Activated CD4-positive, CD25-positive, alpha-beta regulatory T cell treated with anti-CD3 and anti-CD28 coated beads, Interleukin-2, amount 50 U/mL, for 24 hours (primary cell): ENCODE measurements at regions not wholly inside any gene's neighbourhood (a gene's known extent, or its start where the extent isn't known, plus 50 kb on each side); places are given as distances from the start of the nearest gene placed in this dataset.

Experiments
- ATAC-seq, 2 donors: fragments of 150-1000 bp; cut with Tn5 transposase; one replicate each; pipeline ENCODE4 v1.10.0; 2021; ENCODE audit warnings: mild to moderate bottlenecking in 1 of 2, moderate library complexity in 1 of 2

DNA sequence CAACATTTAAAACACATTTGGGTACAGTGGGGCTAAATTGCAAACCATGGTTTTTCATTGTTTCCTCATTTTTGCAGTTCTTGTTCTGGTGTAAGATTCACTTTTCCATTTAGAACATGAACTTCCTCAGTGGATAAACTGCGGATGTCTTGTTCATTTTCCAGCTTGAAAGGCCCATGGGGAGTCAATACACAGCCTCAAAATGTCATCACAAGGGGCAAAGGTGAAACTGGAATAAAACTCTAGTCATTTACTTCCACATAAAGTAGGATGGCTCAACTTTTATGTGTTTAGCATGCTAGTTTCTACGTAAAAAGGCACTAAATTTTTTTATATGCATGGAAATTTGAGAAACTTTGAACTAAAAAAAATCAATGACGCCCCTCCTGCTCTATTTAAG, 718.8 kb downstream of the TLR4 start:
- ATAC-seq = no peak

DNA sequence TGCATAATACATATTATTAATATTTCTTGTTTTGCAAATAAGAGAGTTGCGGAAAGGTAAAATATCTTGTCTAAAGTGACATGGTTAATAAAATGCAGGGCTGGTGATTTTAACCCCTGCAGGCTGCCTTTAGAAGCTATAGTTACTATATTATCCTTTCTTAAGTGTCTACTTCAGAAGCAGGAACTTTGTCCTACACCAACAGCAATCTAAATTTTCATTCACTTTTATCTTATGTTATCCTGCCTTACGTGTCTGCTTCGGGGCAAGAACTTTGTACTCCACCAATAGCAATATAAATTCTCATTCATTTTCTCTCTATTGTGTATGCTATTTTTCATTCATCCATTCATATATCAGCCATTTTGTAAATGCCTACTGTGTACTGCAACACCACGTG, 719.5 kb downstream of the TLR4 start:
- ATAC-seq = no peak

DNA sequence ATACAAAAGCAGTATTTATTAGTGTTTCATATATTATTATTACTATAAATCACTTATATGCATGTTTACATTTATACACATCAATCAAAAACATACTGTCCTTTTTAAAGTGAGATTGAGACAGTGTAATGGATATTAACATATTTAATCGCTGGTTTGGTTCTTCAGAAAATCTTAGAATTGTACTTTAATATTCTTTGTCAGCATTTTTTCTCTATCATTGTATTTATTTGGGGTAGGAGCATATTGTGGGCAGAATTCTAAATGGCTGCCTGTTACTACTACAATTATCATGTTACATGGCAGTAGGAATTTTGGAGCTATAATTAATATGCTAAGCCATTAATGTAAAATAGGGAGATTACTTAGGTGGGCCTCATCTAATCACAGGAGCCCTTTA, 722.6 kb downstream of the TLR4 start:
- ATAC-seq = no peak

DNA sequence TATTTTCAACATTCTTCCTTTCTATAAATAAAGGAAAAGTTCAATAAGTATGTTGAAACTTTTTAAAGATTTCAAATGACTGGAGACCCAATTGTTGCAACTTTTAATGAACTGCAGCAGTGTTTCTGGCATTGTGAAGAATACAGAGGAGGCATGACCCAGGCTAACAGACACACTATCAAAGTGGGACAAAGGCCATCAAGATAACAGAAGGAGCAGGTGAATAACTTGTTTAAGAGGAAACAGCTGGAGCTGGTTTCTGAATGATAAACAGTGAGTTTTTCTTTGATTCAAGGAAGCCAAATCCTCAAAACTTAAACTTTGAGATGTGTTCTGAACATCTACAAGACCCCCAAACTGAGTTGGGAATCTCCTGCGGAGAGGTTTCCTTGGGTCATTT, 734.6 kb downstream of the TLR4 start:
- ATAC-seq = no peak

DNA sequence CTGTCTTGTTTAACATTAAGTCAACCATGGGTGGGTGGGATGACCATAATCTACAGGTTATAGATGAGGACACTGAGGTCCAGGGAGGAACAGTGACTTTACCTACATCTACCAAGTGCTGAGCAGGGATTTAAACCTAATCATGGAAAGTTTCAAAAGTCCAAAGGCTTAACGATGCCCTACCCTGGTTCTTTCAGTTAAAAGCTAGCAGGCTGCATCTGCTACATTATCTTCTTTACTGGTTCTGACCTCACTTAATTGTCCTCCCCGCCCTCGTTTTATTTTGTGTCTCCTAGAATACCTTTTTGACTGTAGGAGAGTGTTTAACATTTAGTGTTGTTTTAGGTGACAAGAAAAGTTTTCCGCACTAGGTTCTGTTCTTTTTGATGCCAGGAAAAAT, 735.2 kb downstream of the TLR4 start:
- no peak for ATAC-seq

DNA sequence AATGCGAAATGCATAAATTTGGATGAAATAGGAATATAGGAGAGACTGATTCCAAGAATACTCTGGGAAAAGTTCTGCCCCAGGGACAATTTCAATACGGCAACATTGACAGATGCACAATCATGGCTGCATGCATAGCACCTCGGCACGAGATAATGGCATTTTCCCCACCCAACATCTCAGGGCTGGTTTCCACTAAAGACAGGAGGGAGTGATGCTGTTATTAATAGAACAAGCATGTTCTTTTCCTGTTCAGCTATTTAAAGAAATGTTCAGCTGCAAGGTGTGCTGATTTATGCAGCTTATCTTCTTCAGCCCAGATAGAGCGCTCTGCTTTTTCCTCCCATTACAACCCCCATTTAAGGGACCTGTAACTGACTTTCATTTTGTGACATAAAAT, 740.2 kb downstream of the TLR4 start:
- ATAC-seq = no peak

DNA sequence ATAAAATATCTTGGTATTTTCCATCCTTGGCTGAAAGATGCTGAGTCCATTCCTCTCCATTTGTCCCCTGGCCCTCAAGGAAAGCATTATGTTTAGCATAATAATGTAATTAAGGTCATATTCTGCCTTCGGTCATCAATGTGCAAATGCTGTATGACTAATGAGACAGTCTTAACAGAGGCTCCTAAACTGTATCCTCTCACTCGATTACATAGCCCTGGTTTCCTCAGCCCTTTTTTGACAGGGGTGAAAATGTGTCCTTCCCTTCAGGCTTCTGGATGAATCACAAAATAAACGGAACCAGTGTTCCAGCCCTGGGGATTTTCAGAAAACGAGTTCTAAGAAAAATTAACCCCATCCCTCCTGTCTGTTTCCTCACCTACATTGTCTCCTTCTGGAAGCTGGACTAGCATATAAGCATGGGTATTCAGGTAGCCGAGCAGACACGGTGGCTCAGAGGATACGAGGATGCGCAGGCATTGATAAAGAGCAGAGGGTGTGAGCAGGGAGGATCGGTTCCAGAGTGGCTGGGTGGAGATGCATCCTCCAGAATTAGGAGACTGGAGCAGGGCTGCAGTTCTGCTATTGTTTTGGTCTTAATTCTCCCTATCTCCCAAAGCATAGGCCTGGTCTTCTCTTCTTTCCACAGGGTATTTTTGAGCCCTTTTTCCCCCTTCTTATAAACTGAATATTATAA, 742.9 kb downstream of the TLR4 start:
- no peak for ATAC-seq

DNA sequence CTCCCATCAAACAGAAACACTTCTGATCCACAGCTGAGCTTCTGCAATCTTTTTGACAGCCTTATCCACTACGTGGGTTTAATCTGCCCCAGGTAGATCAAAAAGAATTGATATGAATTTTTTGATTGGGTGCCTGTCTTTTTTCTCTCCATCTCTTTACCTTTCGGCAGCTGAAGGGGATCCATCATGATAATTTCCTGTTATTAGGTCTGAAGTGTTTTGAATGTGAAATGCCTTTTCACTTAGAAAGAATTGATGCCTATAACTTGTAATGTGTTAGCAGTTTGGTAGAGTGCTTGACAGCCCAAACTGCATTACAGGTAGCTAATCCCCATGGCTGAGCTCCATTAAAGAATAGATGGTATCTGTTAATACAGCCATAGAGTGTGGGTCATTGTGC, 745.4 kb downstream of the TLR4 start:
- ATAC-seq = no peak

DNA sequence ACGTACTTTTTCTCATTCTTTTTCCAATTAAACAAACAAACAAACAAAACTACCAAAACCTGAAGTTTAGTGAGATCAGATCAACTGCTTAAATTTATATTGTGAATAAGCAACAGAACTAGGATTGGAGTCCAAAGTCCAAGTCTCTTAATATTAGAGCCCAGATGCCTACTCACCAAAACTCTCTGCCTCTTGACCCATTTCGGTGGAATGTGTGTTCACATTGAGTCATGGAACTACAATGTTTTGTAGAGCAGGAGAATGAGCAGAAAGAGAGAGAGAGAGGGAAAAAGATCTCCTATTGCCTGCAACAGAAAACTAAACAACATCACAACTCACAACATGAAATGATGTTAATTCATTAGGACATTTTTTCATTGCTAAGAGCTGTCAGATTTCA, 751.1 kb downstream of the TLR4 start:
- no peak for ATAC-seq

DNA sequence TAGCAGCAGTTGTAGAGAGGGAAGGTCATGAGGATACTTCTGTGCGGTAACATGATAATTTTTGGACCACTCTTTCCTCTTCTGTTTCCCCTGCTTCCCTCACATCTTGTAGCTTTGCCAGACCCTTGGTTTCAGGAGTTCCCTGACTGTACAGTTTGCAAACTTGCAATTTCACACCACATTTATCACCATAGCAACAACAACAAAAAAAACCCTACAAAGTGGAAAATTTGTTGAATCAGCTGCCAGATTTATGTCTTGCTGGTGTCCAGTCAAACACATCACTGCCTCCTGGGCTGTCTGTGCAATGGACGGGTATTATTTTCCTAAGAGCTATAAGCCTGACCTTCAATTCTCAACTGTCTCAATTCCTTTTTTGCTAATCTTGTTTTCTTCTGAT, 751.6 kb downstream of the TLR4 start:
- ATAC-seq = no peak

DNA sequence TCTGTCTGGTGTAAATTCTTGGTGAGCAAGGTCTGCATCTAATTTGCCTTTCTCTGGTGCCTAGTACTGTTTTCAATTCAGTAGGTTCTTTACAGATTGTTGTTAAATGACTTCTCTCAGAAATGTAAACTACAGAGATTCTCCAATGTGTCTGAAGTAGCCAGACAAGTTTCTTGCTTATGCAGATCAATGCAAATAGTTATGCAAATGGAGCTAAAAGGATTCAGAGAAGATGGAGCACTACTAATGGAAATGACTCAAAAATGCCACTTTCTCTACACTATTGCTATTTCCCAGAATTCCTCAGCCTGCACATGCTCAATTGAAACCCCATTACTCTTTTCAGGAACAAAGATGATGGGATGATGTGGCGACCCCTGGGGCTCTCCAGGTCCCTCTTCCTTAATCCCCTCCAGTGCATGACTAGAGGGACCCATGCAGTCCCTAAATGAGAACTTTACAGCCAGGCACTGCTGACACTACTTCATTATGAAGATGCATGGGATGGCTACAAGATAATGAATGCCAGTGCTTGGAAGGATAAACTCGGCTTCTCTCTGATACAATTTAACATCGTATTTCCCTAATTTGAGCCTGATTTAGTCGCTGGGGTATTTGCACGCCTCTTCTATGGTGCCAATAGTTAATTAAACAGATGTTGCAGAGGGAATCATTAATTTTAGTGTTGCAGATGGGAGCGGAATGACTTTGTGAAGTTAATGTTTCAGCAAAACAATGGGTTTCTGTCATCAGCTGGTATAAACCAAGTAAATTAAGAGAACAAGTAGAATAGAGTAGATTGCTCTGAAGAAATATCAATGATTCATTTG, 753.2 kb downstream of the TLR4 start:
- no peak for ATAC-seq

DNA sequence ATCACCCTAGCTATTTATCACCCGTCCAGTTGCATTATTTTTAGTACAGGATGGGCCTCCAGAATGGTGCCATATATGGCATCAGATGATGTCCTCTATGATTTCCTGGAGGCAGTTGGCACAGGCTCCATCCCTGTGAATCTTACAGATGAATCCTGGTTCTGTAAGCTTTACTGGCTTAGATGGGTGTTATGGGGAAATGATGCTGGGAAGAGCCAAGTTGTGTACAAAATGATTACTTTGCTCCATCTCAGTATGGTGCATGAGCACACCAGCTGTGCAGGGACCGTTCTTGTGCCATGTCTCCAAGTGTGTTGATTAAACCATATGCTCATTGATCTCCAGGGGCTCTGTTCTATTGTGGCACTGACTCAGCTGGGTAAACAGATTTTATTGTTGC, 755.7 kb downstream of the TLR4 start:
- ATAC-seq = no peak

DNA sequence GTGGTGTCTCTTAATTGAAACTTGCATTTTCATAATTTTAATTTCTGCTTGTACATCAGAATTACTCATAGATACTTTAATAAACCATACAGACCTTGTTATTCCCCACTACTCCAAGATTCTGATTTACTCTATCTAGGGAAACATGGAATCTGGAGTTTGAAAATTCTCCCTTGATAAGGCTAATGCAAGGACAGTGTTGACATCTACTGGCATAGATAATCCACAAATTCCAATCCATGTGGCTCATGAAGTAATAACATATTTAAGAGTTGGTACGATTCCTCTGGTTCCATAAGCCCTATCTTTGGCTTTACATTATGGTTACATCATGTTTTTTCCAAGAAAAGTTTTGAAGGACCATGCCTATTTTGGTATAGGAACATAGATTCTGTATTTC, 759.2 kb downstream of the TLR4 start:
- ATAC-seq = no peak

DNA sequence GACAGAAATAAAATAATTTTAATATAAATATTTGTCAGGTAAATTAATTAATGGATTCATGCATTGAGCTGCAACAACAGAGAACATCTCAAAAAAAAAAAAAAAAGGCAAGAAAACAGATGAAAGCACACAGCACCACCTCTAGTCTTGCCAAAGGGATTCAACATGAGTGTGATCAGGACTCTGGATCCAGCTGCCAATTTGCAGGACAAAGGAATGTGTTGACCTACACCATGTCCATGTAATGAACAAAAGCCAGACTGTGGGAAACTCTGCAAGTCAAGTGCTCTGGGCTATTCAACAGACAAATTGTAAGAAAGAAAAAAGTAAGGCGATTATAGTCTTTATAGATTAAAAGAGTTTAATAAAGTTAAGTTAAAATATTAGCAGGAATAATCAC, 769.3 kb downstream of the TLR4 start:
- no peak for ATAC-seq

DNA sequence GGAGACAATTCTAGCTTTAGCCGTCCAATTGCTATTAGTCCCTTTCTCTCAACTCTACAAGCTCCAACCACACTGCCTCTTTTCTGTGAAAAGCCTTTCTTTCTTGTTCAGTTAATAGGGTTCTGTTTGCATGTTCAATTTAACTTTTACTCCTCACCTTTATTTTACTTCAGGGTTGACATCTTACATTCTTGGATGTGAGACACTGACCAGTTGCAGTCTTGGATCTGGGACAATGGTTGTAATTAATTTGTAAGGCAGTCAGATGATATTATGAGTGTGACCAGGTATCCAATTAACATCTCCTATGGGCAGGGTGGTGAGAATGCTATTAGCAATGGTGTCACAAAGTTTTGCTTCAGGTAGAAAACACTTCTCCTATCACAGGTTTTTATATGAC, 774.5 kb downstream of the TLR4 start:
- ATAC-seq = no peak

DNA sequence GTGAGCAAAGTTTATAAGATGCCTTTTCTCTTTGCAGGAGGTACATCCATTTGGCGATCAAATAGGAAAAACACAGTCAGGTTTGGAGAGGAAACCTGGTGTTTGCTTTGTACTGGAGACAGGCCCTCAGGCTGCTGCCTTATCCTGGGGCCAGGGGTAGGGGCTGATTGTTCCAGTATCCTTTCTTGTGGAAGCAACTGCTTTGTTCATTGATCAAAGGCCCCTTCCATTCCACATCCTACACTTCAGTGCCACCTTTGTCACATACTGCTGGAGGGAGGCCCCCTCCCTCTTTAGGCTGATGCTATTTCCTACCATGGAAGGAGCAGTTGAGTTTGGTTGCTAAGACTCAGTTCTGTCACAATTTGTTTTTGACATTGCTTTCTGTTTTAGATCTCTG, 778.1 kb downstream of the TLR4 start:
- no peak for ATAC-seq

DNA sequence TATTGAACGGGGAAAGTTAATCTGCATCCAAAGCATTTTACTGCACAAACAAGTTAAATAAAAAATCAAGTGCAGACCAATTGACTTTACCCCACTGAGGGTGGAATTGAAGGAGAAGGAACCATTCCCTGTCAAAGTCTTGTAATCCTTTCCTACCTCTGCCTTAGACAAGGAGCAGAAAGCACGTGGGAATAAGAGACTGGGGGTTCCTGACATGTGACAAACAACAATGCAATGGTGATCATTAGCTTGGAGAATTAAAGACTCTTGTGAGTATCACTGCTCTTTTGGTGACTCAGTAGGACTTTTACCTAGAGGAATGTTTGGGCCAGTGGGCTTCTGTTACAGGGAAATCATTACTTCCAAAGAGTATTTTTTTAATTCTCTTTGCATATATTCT, 779.5 kb downstream of the TLR4 start:
- no peak for ATAC-seq

DNA sequence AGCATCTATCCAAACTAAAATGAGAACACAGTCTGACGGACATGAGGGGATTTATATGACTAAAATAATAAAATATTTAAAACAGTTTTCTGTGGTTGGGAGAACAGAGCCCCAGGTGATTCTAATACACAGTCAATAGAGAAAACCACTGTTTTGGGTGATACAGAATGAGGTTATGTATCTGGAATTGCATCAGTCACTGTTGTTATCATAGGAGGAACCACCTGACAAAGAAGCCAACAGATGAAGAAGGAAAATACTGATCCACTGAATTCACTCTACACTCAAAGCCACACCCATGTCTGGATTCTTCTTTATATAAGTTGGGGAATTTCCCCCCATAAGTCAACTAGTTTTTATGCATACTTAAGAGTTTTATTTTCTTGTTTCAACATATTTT, 799.0 kb downstream of the TLR4 start:
- ATAC-seq = no peak

DNA sequence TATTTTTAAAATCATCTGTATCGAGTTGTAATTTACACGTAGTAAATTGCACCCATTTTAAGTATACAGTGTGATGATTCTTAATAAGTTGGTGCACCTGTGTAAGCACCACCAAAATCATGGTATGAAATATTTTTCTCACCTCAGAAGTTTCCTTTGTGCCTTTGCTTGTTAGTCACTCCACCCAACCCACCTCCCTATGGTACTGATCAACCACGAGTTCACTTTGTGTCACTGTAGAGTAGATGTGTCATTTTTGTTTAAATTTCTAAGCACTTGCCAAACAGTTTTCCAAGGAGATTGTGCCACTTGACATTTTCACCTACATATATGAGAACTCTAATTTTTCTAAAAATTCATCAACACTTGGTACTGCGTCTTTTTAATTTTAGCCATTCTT, 806.5 kb downstream of the TLR4 start:
- ATAC-seq = no peak

DNA sequence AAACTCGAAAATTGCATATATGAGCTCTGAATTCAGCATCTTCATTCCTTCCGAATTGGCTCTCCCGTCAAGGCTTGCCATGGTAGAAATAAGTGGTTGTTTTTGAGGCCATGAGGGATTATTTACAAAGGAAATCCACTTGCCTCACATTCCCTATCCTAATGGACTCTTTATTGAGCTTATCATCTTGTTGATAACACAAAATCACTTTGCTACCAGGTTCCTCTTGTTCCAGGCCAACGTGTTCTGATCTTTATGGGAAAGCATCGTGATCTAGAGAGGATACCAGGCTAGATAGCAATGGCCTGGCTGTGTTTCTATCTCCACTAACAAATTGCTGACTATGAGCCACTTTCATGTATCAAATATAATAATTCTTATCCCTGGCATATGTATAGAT, 811.7 kb downstream of the TLR4 start:
- no peak for ATAC-seq

DNA sequence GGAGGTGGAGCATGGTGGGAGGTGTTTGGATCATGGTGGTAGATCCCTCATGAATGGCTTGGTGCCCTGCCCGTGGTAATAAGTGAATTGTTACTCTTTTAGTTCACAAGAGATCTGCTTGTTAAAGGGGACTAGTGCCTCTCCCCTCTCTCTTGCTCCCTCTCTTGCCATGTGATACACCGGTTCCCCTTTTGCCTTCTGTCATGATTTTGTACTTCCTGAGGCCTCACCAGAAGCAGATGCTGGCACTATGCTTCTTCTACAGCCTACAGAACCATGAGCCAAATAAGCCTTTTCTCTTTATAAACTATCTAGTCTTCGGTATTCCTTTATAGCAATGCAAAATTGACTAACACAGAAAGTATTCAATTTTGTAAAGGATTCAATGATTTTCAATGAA, 817.1 kb downstream of the TLR4 start:
- no peak for ATAC-seq

DNA sequence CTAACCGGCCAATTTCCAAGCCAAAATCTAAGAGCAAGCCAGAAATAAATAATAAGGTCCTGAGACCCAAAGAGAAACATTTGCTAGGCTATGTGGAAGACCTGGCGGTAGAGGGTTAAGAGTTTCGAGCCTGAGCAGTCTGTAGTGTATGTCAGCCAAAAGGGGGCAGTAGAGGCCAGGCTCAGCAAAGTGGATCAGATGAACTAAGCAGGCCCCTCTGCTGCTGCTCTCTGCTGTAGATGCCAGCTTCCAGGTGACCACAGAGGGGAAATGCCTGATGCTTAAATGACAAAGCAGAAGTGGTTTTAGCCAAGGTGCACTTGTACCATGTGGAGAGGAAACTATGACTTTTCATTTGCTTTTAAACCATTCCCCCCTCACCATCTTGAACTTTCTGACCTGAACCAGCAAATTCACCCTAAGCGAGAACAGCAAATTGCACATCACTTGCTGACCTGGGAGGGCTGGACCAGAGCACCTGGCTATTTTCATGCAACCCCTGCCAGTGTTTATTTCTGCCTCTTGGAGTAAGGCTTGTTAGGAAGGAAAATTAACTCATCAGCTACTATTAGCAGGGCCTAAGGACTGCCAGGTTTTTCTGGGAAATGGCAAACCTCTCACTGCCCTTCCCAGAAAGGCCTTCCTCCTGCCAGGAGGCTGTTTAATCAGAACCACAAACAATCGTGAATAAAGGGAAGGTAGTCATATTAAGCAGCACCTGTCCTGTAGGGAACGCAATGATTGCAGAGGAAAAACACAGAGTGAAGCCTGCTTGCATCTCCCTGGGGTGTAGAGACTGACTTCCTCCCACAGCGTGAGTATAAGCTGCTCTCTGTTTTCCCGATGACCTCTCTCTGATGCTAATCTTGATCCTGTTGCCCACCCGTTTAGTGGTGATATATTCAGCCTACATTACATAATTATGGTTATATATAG, 818.2 kb downstream of the TLR4 start:
- no peak for ATAC-seq

DNA sequence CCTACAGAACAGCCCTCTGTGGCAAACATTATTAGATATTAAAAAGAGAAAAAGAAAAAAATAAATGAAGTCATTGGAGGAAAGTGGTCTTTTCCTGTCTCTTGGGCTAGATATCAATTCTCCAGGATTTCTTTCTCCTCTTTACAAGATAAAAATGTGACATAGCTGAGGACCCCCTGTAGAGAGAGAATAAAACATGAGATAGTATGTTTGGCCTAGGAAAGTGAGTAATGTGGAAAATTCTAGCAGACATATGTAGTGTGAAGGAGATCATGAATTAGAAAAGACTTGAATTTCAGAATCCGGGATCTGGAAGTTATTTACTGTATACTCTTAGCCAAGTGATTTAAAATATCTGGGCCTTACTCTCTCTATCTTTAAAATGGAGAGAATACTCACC, 823.1 kb downstream of the TLR4 start:
- no peak for ATAC-seq

DNA sequence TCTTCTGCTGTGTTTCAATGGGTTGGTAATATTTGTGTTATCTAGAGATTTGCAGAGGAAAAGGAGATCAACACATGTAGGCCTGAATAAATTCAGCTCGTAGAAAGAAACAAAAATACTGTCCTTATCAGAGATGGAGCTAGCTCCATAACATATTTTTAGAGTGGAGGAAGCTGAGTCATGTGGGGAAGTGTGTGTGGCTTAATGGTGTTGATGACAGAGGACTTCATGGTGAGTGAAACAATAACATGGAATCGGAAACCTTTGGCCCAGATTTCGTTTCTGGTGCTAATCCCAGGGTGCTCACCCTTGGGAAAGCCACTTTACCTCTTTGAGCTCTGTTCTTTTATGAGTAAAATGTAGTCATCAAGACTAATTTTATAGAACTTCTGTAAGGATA, 825.0 kb downstream of the TLR4 start:
- no peak for ATAC-seq
